Cardiac septum (tissue), 1 donor: ENCODE measurements at regions not wholly inside any gene's neighbourhood (a gene's known extent, or its start where the extent isn't known, plus 50 kb on each side); places are given as distances from the start of the nearest gene placed in this dataset.
"Not testable (repeated sequence)": the region's sequence is repeated elsewhere in the genome, so short reads cannot be mapped to it uniquely, and the experiment has no call there.

Source experiments
- DNase-seq: peaks from one replicate; pipeline ENCODE4 v3.0.0-alpha.2; 2020; ENCODE audit warnings: low spot score
- intact Hi-C: fragments of 100-400 bp; cut with DNase I; formaldehyde crosslinking; loops from one replicate; pipeline ENCODE4 v1.14.0; 2022
- donor health status: DM: no; HTN: no; CAD: no.

- intact Hi-C loops = no loop called here
- no peak for DNase-seq
Measured at GRCh38 chr11:116072133-116072532, 567.9 kb upstream of the CADM1 start.

DNA sequence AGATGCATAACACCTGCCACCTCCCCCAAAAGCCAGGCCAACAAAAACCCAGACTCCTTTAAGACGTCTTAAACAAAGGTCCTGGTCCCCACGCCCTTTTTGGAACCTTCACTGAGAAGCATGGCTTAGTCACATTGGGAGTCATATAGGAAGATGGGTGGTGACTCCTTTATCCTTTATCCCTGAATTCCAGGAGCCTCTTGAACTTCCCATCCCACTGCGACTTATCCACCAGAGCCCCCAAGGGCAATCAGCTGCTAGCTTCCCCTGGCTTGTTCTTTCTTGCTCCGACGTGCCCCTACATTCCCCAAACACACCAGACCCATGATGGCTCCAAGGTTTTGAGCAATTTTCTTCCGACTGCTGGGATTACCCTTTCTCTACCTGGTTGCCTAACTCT, 567.0 kb upstream of the CADM1 start:
- intact Hi-C loops = no loop called here
- no peak for DNase-seq

GRCh38 chr11:116070520-116070919, 566.3 kb upstream of the CADM1 start:
- intact Hi-C loops = no loop called here
- no peak for DNase-seq

GRCh38 chr11:116066777-116067176, 562.6 kb upstream of the CADM1 start:
- DNase-seq = no peak
- intact Hi-C loops = no loop called here

DNA sequence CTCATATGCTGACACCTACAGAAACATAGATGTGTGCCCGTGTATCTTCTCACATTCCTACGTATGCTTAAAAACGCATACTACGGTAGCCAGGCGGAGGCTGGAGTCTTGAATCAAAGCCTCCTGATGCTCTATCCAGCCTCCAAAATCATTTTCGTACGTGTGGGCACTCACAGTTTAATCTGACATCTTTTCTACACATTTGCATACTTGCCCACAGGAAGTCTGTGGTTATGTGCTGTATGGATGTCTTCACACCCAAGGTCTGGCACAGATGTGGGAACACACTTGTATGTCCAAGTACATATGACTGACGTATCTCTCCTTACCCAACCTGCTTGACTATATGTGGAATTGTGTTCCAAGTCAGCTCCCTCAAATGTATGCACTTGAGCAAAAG, 561.8 kb upstream of the CADM1 start:
- intact Hi-C loops = no loop called here
- DNase-seq = no peak

- DNase-seq = no peak
- intact Hi-C loops = no loop called here
Measured at GRCh38 chr11:116065191-116065895, 561.1 kb upstream of the CADM1 start.

DNA sequence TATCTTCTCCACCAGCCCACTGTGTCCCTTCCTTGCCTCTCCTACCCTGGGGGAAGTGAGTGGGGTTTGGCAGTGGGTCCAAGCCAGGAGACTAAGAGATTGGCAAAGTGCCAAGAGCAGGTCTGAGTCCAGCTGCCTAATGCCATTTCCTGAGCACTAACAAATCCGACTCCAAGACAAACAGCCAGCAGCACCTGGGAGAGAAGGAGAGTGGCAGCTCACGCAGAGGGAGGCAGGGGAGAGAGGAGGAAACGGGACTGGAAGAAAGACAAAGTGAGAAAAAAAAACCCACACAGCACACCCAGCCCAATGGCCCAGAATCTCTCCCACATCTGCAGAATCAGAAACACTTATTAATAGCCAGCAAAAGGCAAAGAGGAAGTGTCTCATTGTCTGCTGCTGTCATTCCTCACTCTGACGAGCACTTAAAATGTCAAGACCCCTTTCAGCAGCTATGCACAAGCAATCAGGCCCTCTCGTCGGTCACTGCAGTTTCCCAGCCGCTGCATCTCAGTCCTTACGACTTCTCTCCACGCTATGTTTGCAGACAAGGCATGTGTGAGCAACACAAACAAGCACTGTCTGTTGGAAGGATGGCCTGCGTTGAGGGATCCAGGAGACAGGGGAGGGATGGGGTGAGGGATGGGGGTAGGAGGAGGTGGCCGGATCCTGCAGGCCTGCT, 558.4 kb upstream of the CADM1 start:
- DNase-seq = no peak
- intact Hi-C loops = no loop called here

DNA sequence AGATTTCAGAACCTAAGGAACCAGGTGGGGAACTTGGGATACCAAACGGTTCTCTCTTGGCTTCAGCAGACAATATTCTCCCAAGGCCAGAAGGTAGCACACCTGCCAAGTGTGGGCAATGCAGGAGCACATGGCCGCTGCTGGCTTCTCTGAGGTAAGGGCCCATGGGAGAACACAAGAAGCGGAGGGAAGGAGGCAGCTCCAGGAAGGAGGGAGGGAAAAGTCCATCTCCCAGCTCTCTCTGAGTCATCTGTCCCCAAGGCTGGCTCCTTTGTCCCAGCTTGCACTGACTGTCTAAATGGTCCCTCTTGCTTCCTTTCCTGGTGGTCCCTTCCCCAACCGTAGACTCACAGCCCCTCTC, 557.9 kb upstream of the CADM1 start:
- intact Hi-C loops = no loop called here
- DNase-seq = no peak

- intact Hi-C loops = no loop called here
- DNase-seq = no peak
Measured at GRCh38 chr11:116061322-116061721, 557.1 kb upstream of the CADM1 start.

GRCh38 chr11:116059919-116060318, 555.7 kb upstream of the CADM1 start:
- no peak for DNase-seq
- intact Hi-C loops = no loop called here

- intact Hi-C loops = no loop called here
- DNase-seq = no peak
Measured at GRCh38 chr11:116057000-116057399, 552.8 kb upstream of the CADM1 start.

GRCh38 chr11:116055064-116055463, 550.8 kb upstream of the CADM1 start:
- intact Hi-C loops = no loop called here
- DNase-seq = no peak

GRCh38 chr11:116053548-116053919, 549.3 kb upstream of the CADM1 start:
- DNase-seq = no peak
- intact Hi-C loops = no loop called here

GRCh38 chr11:116052603-116053547, 548.7 kb upstream of the CADM1 start:
- DNase-seq = no peak
- intact Hi-C loops = no loop called here

DNA sequence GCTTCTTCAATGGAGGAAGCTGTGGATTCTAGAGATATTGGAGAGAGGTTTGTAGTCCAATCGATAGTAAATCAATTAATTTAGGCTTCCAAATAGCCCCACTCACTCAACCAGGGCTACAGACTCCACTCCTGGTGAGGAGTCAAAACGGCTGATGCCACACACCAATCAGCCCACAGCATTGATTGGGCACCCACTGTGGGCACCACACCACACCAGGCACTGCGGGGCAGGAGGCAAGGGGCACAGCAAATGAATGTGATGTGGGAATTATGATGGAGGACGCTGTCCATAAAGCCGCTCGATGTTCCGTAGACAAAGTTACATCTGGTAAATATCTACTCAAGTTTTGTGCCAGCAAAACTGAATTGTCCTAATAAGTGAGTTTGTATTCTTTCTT, 547.3 kb upstream of the CADM1 start:
- DNase-seq = no peak
- intact Hi-C loops = no loop called here

GRCh38 chr11:116049383-116049782, 545.2 kb upstream of the CADM1 start:
- intact Hi-C loops = no loop called here
- DNase-seq = no peak

GRCh38 chr11:116046127-116046526, 541.9 kb upstream of the CADM1 start:
- DNase-seq = no peak
- intact Hi-C loops = no loop called here

DNA sequence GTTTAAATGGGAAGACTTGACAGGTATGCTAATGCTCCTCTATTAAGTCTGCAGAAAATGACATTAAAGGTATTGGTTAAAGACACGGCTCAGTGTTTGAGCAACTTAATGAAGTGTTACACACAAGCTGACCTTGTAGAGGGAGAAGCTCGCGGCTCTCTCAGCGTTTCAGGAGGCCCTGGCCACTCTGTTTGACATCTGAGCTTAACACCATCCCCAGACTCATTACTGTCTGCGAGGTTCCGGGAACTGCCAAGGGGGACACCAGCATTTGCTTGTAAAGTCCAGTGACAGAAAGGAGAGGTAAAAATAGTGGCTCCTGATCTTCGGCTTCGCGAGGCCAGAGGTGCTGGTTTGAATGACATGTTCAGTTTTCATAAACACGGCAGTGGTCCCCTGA, 540.7 kb upstream of the CADM1 start:
- intact Hi-C loops = no loop called here
- no peak for DNase-seq

DNA sequence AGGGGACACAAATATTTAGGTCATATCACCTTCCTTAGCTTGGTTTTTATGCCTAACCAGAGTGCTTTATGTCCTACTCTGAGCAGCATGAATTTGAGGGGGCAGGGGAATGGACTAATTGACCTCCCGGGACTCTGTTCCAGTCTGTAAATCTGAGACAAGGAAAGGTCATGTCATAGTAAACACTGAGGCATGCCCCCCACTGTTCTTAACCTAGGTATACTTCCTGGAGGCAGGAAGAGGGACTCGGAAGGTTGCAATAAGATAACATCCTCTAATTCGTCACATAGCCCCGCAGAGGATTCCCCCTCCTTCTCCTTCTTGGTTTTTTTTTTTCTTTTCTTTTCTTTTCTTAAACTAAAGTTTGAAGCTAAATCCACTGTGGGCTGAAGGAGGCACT, 540.3 kb upstream of the CADM1 start:
- DNase-seq = no peak

DNA sequence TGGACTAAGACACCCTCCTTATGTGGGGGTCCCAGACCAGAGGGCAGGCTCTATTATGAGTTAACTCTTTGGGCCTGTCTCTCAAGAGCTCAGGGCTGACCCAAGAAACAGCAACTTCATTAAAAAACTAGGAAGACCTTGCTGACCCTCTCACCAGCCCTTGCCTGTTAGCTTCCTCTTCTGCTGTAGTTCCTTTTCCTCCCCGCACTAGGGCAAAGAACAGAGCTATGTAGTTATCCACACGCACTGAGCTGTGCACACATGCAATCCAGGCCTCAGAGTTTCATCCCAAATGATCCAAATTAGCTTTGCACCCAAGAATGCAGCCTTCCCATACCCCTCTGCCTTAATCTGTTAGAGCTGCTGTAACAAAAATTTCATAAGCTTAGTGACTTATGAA, 539.6 kb upstream of the CADM1 start:
- no peak for DNase-seq
- intact Hi-C loops = no loop called here

More for the DNA sequence above, 540.3 kb upstream of the CADM1 start:
- intact Hi-C loops = no loop called here

DNA sequence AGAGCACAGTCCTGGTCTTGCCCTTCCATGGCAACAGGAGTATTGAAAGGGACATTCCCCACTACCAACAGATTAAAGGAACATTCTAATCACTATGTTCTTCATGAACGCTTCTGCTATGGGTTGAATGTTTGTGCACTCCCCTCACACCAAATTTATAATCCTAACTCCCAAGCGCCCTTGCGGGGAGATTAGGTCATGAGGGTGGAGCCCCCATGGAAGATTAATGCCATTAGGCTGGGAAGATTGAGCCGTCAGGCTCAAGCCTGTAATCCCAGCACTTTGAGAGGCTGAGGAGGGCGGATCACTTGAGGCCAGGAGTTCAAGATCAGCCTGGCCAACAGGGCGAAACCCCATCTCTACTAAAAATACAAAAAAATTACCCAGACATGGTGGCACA, 538.8 kb upstream of the CADM1 start:
- DNase-seq, intact Hi-C loops: not testable (repeated sequence)
